Activated naive CD4-positive, alpha-beta T cell treated with anti-CD3 and anti-CD28 coated beads, Interleukin-2, amount 50 U/mL, for 16 hours (primary cell): ENCODE measurements at regions not wholly inside any gene's neighbourhood (a gene's known extent, or its start where the extent isn't known, plus 50 kb on each side); places are given as distances from the start of the nearest gene placed in this dataset.
A peak's percentile ranks its signal among the peaks of the same experiment; 100 is the strongest.
"Not testable (repeated sequence)": the region's sequence is repeated elsewhere in the genome, so short reads cannot be mapped to it uniquely, and the experiment has no call there.

ENCODE experiments used
- DNase-seq: peaks from one replicate; pipeline ENCODE4 v3.0.0-alpha.2; 2020

- DNase-seq, result no peak
Measured at GRCh38 chr9:78438780-78439179, 141.9 kb downstream of the PSAT1 start.

GRCh38 chr9:78439190-78439865 is 142.4 kb downstream of the PSAT1 start:
- DNase-seq, result peak; percentile 56

GRCh38 chr9:78439866-78440830 is 143.2 kb downstream of the PSAT1 start:
- DNase-seq, result no peak

GRCh38 chr9:78441396-78441795 is 144.5 kb downstream of the PSAT1 start:
- DNase-seq, result no peak

- DNase-seq, result no peak
Measured at GRCh38 chr9:78441822-78442431, 145.0 kb downstream of the PSAT1 start.

- not testable (repeated sequence) for DNase-seq
Measured at GRCh38 chr9:78442577-78442976, 145.7 kb downstream of the PSAT1 start.

GRCh38 chr9:78443946-78444345 is 147.0 kb downstream of the PSAT1 start:
- DNase-seq, result no peak

GRCh38 chr9:78448960-78449673 is 152.2 kb downstream of the PSAT1 start:
- no peak for DNase-seq

- no peak for DNase-seq
Measured at GRCh38 chr9:78453450-78453849, 156.5 kb downstream of the PSAT1 start.

- no peak for DNase-seq
Measured at GRCh38 chr9:78462611-78463010, 165.7 kb downstream of the PSAT1 start.

GRCh38 chr9:78463750-78464149 is 166.8 kb downstream of the PSAT1 start:
- no peak for DNase-seq

- DNase-seq, result no peak
Measured at GRCh38 chr9:78468231-78468630, 171.3 kb downstream of the PSAT1 start.

GRCh38 chr9:78468974-78469576 is 172.2 kb downstream of the PSAT1 start:
- DNase-seq, result no peak

- DNase-seq, result no peak
Measured at GRCh38 chr9:78470216-78470615, 173.3 kb downstream of the PSAT1 start.

- no peak for DNase-seq
Measured at GRCh38 chr9:78470741-78471140, 173.8 kb downstream of the PSAT1 start.

- no peak for DNase-seq
Measured at GRCh38 chr9:78472111-78472510, 175.2 kb downstream of the PSAT1 start.

GRCh38 chr9:78479441-78479840 is 182.5 kb downstream of the PSAT1 start:
- no peak for DNase-seq

- DNase-seq, result no peak
Measured at GRCh38 chr9:78486661-78487060, 189.7 kb downstream of the PSAT1 start.

- no peak for DNase-seq
Measured at GRCh38 chr9:78490231-78490630, 193.3 kb downstream of the PSAT1 start.

GRCh38 chr9:78491402-78491801 is 194.5 kb downstream of the PSAT1 start:
- DNase-seq, result no peak

- no peak for DNase-seq
Measured at GRCh38 chr9:78493166-78493742, 196.3 kb downstream of the PSAT1 start.

- DNase-seq, result no peak
Measured at GRCh38 chr9:78502566-78502965, 205.6 kb downstream of the PSAT1 start.
